SK-N-MC (cell line): ENCODE measurements at regions not wholly inside any gene's neighbourhood (a gene's known extent, or its start where the extent isn't known, plus 50 kb on each side); places are given as distances from the start of the nearest gene placed in this dataset.

Experiments
- DNase-seq: peaks from one replicate; pipeline ENCODE4 v3.0.0-alpha.2; 2011; ENCODE audit warnings: low read depth, low spot score
- H3K27ac ChIP-seq: fragments of 200-600 bp; sonication (generic); 2 replicates; pipeline ENCODE4 v1.5.1; 2016; ENCODE audit warnings: mixed run types
- H3K36me3 ChIP-seq: fragments of 200-600 bp; sonication (generic); 2 replicates; pipeline ENCODE4 v1.6.1; 2017; ENCODE audit warnings: antibody characterized with exemption, low read length, mixed read lengths; ENCODE audit not compliant: insufficient read depth
- H3K4me3 ChIP-seq: fragments of 200-600 bp; sonication (generic); 2 replicates; pipeline ENCODE4 v1.5.1; 2016
- H3K9ac ChIP-seq: fragments of 200-600 bp; sonication (generic); 2 replicates; pipeline ENCODE4 v1.8.0; 2017; ENCODE audit warnings: mixed run types, mixed read lengths; ENCODE audit not compliant: insufficient read length
- H3K9me3 ChIP-seq: fragments of 200-600 bp; sonication (generic); 2 replicates; pipeline ENCODE4 v1.6.1; 2017; ENCODE audit warnings: low read depth, mild to moderate bottlenecking, antibody characterized with exemption, low read length, moderate library complexity, mixed read lengths
- EZH2 ChIP-seq: fragments of 200-600 bp; sonication (generic); IDR thresholded peaks from one replicate; pipeline ENCODE4 v1.6.1; 2017; ENCODE audit warnings: antibody characterized with exemption
- FOXP2 ChIP-seq: optimal IDR thresholded peaks from 2 replicates; pipeline ENCODE3; 2011; ENCODE audit warnings: mild to moderate bottlenecking, moderate library complexity; ENCODE audit not compliant: insufficient read depth; ENCODE audit errors: extremely low read length, control extremely low read depth
- POLR2AphosphoS5 ChIP-seq: IDR thresholded peaks from 2 replicates; pipeline ENCODE4 v1.6.1; 2012; ENCODE audit warnings: mild to moderate bottlenecking, low read depth, low read length, borderline replicate concordance

DNA sequence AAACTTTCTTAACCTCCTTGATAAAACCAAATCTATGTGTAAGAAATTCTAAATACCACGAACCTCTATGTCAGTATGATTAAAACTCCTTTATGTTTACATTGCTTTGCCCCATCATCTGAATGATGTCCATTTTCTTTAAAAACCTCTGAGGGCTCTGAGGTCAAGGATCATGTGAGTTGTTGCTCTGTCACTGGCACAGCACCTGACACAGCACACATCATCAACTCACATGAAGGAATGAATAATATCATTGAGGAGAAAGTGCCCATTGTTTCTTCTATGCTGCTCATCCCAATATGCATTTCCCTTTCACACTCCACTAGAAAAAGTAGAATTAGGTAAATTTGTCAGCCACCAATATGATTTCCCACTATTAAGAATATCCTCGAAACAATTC lies 1178.7 kb upstream of the NRXN1 start:
- TF ChIP-seq EZH2 = no peak
- no peak for TF ChIP-seq POLR2AphosphoS5
- TF ChIP-seq FOXP2 = no peak
- H3K9me3 ChIP-seq = no peaks in the 10 kb centered on the region
- DNase-seq = no peak
- H3K9ac ChIP-seq = no peak overlapping the region
- no peak overlapping the region for H3K27ac ChIP-seq
- H3K4me3 ChIP-seq = no peak overlapping the region
- H3K36me3 ChIP-seq = no peaks in the 10 kb centered on the region

GRCh38 chr2:52210161-52210560 lies 1178.2 kb upstream of the NRXN1 start:
- H3K9me3 ChIP-seq = no peaks in the 10 kb centered on the region
- no peak overlapping the region for H3K4me3 ChIP-seq
- TF ChIP-seq POLR2AphosphoS5 (no peak), EZH2 (no peak), FOXP2 (no peak)
- no peak overlapping the region for H3K27ac ChIP-seq
- no peak for DNase-seq
- H3K36me3 ChIP-seq = no peaks in the 10 kb centered on the region
- H3K9ac ChIP-seq = no peak overlapping the region

DNA sequence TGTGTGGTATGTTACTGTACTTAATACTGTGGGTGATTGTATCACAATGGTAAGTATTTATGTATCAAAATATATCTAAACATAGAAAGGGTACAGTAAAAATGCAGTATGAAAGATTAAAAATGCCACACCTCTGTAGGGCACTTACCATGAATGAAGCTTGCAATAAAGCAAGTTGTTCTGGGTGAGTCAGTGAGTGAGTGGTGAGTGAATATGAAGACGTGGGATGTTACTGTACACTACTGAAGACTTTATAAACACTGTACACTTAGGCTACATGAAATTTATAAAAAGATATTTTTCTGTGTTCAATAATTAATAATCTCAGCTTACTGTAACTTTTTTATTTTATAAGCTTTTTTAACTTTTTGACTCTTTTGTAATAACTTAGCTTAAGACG lies 1162.4 kb upstream of the NRXN1 start:
- Histone ChIP-seq H3K9ac (no peak overlapping the region), H3K36me3 (no peaks in the 10 kb centered on the region), H3K4me3 (no peak overlapping the region), H3K27ac (no peak overlapping the region), H3K9me3 (no peaks in the 10 kb centered on the region)
- no peak for TF ChIP-seq EZH2
- TF ChIP-seq FOXP2 = no peak
- no peak for TF ChIP-seq POLR2AphosphoS5
- DNase-seq = no peak

- TF ChIP-seq FOXP2 = no peak
- no peak for TF ChIP-seq EZH2
- no peak for TF ChIP-seq POLR2AphosphoS5
- Histone ChIP-seq H3K9ac (no peak overlapping the region), H3K4me3 (no peak overlapping the region), H3K36me3 (no peaks in the 10 kb centered on the region), H3K9me3 (no peaks in the 10 kb centered on the region), H3K27ac (no peak overlapping the region)
- DNase-seq = no peak
Observed at GRCh38 chr2:52193804-52194203, 1161.9 kb upstream of the NRXN1 start.

- TF ChIP-seq EZH2 (no peak), FOXP2 (no peak), POLR2AphosphoS5 (no peak)
- DNase-seq = no peak
- no peaks in the 10 kb centered on the region for H3K9me3 ChIP-seq
- H3K9ac ChIP-seq = no peak overlapping the region
- H3K27ac ChIP-seq = no peak overlapping the region
- no peaks in the 10 kb centered on the region for H3K36me3 ChIP-seq
- H3K4me3 ChIP-seq = no peak overlapping the region
Observed at GRCh38 chr2:52192656-52193055, 1160.7 kb upstream of the NRXN1 start.

DNA sequence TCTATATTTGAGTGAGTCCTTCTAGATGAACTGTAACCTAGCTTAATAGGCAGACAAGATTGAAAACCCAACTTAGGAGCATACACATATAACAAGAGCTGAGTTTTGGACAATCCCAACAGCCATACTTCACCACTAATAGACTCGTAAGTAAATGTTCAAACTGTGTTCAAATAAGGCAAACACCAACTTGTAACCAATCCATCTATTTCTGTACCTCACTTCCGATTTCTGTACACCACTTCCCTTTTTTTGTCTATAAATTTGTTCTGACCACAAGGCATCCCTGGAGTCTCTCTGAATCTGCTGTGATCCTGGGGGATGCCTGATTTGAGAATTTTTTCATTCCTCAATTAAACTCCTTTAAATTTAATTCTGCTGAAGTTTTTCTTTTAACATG lies 1149.1 kb upstream of the NRXN1 start:
- Histone ChIP-seq H3K9ac (no peak overlapping the region), H3K4me3 (no peak overlapping the region), H3K27ac (no peak overlapping the region), H3K9me3 (no peaks in the 10 kb centered on the region), H3K36me3 (no peaks in the 10 kb centered on the region)
- no peak for DNase-seq
- no peak for TF ChIP-seq FOXP2
- no peak for TF ChIP-seq EZH2
- no peak for TF ChIP-seq POLR2AphosphoS5

GRCh38 chr2:52178845-52179244 lies 1146.9 kb upstream of the NRXN1 start:
- Histone ChIP-seq H3K9me3 (no peaks in the 10 kb centered on the region), H3K9ac (no peak overlapping the region), H3K36me3 (no peaks in the 10 kb centered on the region), H3K27ac (no peak overlapping the region), H3K4me3 (no peak overlapping the region)
- TF ChIP-seq POLR2AphosphoS5 (no peak), FOXP2 (no peak), EZH2 (no peak)
- DNase-seq = no peak

DNA sequence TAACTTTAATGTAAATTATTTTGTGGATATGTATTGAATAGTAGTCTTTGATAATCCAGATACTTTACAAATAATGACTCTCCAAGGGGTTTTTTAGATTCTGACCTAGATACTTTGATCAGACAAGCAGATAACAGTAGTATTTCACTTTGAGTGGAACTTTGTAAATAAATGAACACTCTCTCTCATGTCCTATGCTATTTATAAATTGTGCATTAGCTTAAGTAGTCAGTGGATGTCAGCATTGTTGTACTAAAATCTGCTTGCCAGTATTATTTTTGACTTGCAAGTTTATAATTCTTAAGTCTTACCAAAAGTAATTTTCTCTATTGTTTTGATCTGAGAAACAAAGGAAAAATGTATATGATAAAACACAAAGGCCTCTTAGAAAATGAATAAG lies 1113.1 kb upstream of the NRXN1 start:
- Histone ChIP-seq H3K36me3 (no peaks in the 10 kb centered on the region), H3K9me3 (no peaks in the 10 kb centered on the region), H3K4me3 (no peak overlapping the region), H3K9ac (no peak overlapping the region), H3K27ac (no peak overlapping the region)
- DNase-seq = no peak
- TF ChIP-seq POLR2AphosphoS5 (no peak), FOXP2 (no peak), EZH2 (no peak)

- Histone ChIP-seq H3K36me3 (no peaks in the 10 kb centered on the region), H3K4me3 (no peak overlapping the region), H3K9me3 (no peaks in the 10 kb centered on the region), H3K27ac (no peak overlapping the region), H3K9ac (no peak overlapping the region)
- TF ChIP-seq EZH2 = no peak
- no peak for TF ChIP-seq FOXP2
- TF ChIP-seq POLR2AphosphoS5 = no peak
- DNase-seq = no peak
Observed at GRCh38 chr2:52144590-52144989, 1112.7 kb upstream of the NRXN1 start.
